ENCODE measurements at regions not wholly inside any gene's neighbourhood (a gene's known extent, or its start where the extent isn't known, plus 50 kb on each side); places are given as distances from the start of the nearest gene placed in this dataset.

DNA sequence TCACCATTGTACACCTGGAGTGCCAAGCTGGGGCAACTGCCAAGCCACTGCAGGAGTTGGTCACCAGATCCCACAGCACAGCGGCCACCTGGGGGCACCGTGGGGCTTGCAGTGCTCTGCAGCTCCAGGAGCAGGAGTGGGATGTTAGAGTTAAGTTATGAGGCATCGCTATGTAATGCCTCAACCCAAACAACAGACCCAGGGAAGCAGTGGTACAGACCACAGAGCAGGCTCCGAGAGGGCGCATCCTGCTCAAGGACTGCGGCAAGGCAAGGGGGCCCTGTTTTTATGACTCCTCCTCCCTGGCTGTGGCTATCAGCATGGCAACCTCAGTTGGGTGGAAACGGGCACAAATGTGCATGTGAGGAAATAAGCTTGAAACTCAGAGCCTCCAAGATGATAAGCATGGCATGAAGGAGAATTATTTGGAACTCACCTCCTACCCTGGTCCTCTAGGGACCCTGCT is 63.1 kb downstream of the ARL6IP4 start:
- Histone ChIP-seq H3K4me3 (no peak overlapping the region), H3K27me3 (no peaks in the 10 kb centered on the region), H3K36me3 (peaks cover 0 to 4% (median 0%) of the 10 kb centered on the region in 11 experiments; a peak in 1 of 22 replicates), H3K4me1 (peaks cover 8 to 63% (median 54%) of the 10 kb centered on the region in 10 experiments), H3K27ac (peak overlapping the region in 9 of 11 experiments; percentile 30 to 49 (median 45); a peak in 13 of 22 replicates), H3K4me2 (peak overlapping the region; percentile 21 to 85 (median 70); a peak in 21 of 22 replicates), H4K20me1 (peaks cover 0 to 51% (median 0%) of the 10 kb centered on the region in 11 experiments; a peak in 3 of 22 replicates), H3K9me3 (replicated peaks in 1 of 11) (no peaks in the 10 kb centered on the region), H3K9ac (peak overlapping the region in 7 of 11 experiments; percentile 5 to 53 (median 12); a peak in 8 of 22 replicates)
- no peak for TF ChIP-seq Cebpa-rat (IDR thresholded peaks at IDR 0.05)

DNA sequence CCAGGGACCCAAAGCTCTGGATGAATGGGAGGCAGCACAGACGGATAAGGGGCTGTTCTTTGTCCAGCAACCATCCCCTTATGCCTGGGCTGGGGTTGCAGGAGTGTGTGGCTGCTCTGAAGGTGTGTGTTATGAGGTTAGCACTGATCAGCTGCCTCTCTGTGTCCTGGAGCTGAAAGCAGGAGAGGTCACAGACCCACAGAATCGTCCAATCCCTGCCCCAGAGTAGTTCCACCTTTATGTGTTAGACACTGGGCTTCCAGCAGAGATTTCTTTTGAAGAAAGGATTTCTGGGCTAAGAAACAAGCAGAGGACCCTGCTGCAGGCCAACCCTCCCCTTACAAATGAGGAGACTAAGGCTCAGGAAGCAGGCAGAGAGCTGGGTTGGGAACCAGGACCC is 62.4 kb downstream of the ARL6IP4 start:
- no peaks in the 10 kb centered on the region for H3K27me3 ChIP-seq
- peaks cover 0 to 5% (median 0%) of the 10 kb centered on the region in 11 experiments; a peak in 1 of 22 replicates for H3K36me3 ChIP-seq
- H4K20me1 ChIP-seq: peaks cover 0 to 51% (median 0%) of the 10 kb centered on the region in 11 experiments; a peak in 3 of 22 replicates
- peaks cover 8 to 63% (median 53%) of the 10 kb centered on the region in 10 experiments for H3K4me1 ChIP-seq
- no peaks in the 10 kb centered on the region for H3K9me3 ChIP-seq (replicated peaks in 1 of 11)
- peak overlapping the region in 3 of 11 experiments; percentile 9 to 21 (median 15); a peak in 2 of 22 replicates for H3K9ac ChIP-seq
- peak overlapping the region in 5 of 11 experiments; percentile 2 to 48 (median 23); a peak in 5 of 22 replicates for H3K27ac ChIP-seq
- H3K4me3 ChIP-seq: no peak overlapping the region
- peak overlapping the region in 9 of 11 experiments; percentile 49 to 85 (median 74); a peak in 16 of 22 replicates for H3K4me2 ChIP-seq
- no peak for TF ChIP-seq Cebpa-rat (IDR thresholded peaks at IDR 0.05)

DNA sequence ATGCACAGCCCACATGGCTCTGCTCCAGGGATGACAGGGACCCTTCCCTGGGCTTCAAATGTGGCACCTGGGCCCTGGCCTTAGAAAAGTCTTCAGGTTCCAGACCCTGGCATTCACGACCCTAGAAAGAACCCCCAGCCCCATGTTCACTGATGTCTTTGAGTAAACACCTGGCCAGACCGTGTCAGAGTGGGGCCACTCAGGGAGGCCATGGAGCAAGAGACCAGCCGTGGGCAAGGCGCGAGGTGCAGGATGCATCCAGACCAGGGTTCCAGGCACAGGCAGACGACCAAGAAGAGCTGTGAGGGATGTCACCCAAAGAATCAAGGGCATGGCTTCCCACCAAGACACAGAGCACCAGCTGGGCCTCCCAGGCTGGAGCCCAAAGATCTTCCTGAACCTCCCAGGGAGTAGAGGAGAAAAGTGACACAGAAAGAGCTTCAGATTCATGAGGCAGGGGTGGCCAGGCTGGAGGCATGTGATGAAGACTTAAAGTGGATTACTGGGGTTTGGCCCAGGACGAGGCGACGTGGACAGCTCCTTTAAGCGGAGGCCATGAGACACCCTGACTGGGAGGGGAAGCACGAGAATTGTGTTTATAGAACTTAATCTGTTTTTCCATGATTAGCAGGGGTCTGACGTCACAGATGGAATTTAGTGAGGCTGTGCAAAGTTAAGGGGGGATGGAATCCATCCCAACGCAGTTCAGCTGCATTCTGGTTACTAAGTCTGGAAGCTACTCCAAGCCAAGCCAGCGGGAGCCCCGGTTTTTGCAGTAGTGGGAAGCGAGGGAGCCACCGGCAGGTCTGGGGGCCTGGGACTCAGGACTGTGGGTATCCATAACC is 61.6 kb downstream of the ARL6IP4 start:
- no peak overlapping the region for H3K4me3 ChIP-seq
- peak overlapping the region in 2 of 11 experiments; percentile 26 to 52; a peak in 3 of 22 replicates for H3K9ac ChIP-seq
- H3K36me3 ChIP-seq: peaks cover 0 to 5% (median 0%) of the 10 kb centered on the region in 11 experiments; a peak in 1 of 22 replicates
- peaks cover 8 to 63% (median 52%) of the 10 kb centered on the region in 10 experiments for H3K4me1 ChIP-seq
- peaks cover 0 to 51% (median 0%) of the 10 kb centered on the region in 11 experiments; a peak in 3 of 22 replicates for H4K20me1 ChIP-seq
- peak overlapping the region in 5 of 11 experiments; percentile 1 to 48 (median 25); a peak in 2 of 22 replicates for H3K27ac ChIP-seq
- no peaks in the 10 kb centered on the region for H3K9me3 ChIP-seq (replicated peaks in 1 of 11)
- peak overlapping the region in 7 of 11 experiments; percentile 30 to 85 (median 69); a peak in 9 of 22 replicates for H3K4me2 ChIP-seq
- no peak for TF ChIP-seq Cebpa-rat (IDR thresholded peaks at IDR 0.05)
- no peaks in the 10 kb centered on the region for H3K27me3 ChIP-seq

DNA sequence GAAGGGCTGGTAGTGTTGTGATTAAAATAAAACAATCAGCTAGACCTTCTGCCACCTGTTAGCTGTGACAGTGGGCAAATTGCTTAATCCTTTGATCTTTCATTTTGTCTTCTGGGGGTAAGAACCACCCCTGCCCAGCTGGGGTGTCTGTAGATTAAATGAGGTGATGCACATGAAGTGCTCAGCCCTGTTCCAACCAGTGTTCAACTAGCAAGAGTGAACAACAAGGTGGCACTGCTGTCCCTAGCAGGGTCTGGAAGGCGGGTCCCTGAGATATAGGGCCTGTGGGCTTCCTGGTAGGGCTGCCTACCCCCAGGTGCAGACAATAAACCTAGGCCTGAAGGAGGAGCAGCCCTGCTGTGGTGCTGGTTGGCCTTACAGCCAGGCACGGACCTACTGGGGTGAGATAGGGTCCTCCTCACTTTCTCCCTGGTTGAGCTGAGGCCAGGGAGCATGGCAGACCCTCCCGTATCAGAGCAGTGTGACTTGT is 60.6 kb downstream of the ARL6IP4 start:
- Histone ChIP-seq H3K9me3 (replicated peaks in 1 of 11) (no peaks in the 10 kb centered on the region), H3K4me3 (no peak overlapping the region), H3K27ac (peak overlapping the region in 3 of 11 experiments; percentile 1 to 45 (median 25); a peak in 3 of 22 replicates), H4K20me1 (peaks cover 0 to 51% (median 0%) of the 10 kb centered on the region in 11 experiments; a peak in 3 of 22 replicates), H3K4me2 (peak overlapping the region in 7 of 11 experiments; percentile 14 to 64 (median 39); a peak in 11 of 22 replicates), H3K4me1 (peaks cover 8 to 69% (median 52%) of the 10 kb centered on the region in 10 experiments), H3K9ac (peak overlapping the region in 6 of 11 experiments; percentile 4 to 53 (median 28); a peak in 7 of 22 replicates), H3K36me3 (peaks cover 0 to 5% (median 0%) of the 10 kb centered on the region in 11 experiments; a peak in 1 of 22 replicates), H3K27me3 (no peaks in the 10 kb centered on the region)
- TF ChIP-seq Cebpa-rat (IDR thresholded peaks at IDR 0.05): no peak

DNA sequence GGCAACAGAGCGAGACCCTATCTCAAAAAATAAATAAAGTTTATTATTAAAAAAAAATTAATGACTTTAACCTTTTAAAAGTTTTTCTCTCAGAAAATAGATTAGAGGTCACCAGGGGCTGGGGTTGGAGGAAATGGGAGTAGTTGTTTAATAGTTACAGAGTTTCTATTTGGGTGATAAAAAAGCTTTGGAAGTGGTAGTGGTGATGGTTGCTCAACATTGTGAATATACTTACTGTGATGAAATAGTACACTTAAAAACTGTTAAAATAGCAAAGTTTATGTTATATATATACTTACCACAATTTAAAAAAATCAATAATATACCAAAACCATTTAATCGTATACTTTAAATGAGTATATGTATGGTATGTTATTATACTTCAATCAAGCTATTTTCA is 59.6 kb downstream of the ARL6IP4 start:
- H3K4me1 ChIP-seq: peaks cover 8 to 69% (median 56%) of the 10 kb centered on the region in 10 experiments
- no peak overlapping the region for H3K9ac ChIP-seq
- peaks cover 0 to 5% (median 0%) of the 10 kb centered on the region in 11 experiments; a peak in 1 of 22 replicates for H3K36me3 ChIP-seq
- no peak overlapping the region for H3K4me3 ChIP-seq
- no peaks in the 10 kb centered on the region for H3K27me3 ChIP-seq
- H3K4me2 ChIP-seq: peak overlapping the region in 1 of 11 experiments; percentile 18; a peak in 1 of 22 replicates
- no peaks in the 10 kb centered on the region for H3K9me3 ChIP-seq (replicated peaks in 1 of 11)
- no peak for TF ChIP-seq Cebpa-rat (IDR thresholded peaks at IDR 0.05)
- H4K20me1 ChIP-seq: peaks cover 0 to 42% (median 0%) of the 10 kb centered on the region in 11 experiments; a peak in 3 of 22 replicates
- H3K27ac ChIP-seq: no peak overlapping the region

DNA sequence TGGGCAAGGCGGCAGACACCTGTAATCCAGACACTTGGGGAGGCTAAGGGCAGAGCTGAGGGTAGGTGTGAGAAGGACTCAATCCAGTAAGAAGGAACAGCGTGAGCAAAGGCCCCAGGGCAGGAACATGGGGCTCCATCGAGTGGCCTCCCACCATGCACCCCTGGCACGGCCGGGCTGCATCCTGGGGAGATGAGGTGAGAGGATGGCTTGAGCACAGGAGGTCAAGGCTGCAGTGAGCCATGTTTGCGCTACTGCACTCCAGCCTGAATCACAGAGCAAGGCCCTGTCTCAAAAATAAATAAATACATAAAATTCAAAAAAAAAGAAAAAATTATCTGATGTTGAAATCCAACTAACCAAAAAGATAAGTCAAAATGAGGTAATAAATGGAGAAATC is 58.5 kb downstream of the ARL6IP4 start:
- Histone ChIP-seq H3K36me3 (peaks cover 0 to 5% (median 0%) of the 10 kb centered on the region in 11 experiments; a peak in 1 of 22 replicates), H3K4me3 (no peak overlapping the region), H3K4me2 (no peak overlapping the region), H3K27ac (no peak overlapping the region; a peak in 2 of 22 replicates), H4K20me1 (peaks cover 0 to 31% (median 0%) of the 10 kb centered on the region in 11 experiments; a peak in 3 of 22 replicates), H3K9ac (no peak overlapping the region), H3K27me3 (no peaks in the 10 kb centered on the region), H3K4me1 (peaks cover 15 to 69% (median 56%) of the 10 kb centered on the region in 10 experiments), H3K9me3 (replicated peaks in 1 of 11) (no peaks in the 10 kb centered on the region)
- TF ChIP-seq Cebpa-rat (IDR thresholded peaks at IDR 0.05): no peak

DNA sequence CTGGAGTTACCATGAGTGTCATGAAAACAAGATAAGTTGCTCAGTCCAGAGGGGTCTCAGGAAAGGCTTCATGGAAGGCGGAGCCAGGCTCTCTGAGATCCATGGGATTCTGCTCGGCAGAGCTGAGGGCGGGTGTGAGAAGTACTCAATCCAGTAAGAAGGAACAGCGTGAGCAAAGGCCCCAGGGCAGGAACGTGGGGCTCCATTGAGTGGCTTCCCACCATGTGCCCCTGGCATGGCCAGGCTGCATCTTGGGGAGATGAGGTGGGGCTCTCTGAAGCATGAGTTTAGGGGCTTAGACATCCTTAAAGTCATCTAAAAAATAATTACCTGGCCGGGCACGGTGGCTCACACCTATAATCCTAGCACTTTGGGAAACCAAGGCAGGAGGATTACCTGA is 58.0 kb downstream of the ARL6IP4 start:
- no peak overlapping the region for H3K4me3 ChIP-seq
- no peak overlapping the region for H3K9ac ChIP-seq

DNA sequence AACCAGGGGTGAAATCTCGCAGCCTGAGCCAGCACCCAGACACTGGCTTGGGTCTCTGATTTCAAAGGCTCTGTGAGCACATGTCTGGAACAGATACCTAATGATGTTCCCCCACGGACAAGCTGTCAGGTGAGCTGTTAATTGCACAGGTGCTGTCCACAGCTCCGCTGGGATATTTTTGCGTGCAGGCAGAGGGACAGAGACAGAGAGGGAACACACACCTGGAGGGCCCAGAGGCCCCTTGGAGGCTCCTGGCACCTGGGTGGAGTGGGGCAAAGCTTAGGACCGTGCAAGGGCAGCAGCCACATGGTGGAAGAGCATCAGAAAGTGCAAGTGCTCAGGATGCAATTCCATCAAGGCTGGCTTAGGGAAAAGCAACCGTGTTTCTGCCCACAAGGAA is 57.3 kb downstream of the ARL6IP4 start:
- Histone ChIP-seq H4K20me1 (peaks cover 0 to 19% (median 0%) of the 10 kb centered on the region in 11 experiments; a peak in 3 of 22 replicates), H3K4me2 (no peak overlapping the region), H3K9me3 (replicated peaks in 1 of 11) (no peaks in the 10 kb centered on the region), H3K27me3 (no peaks in the 10 kb centered on the region), H3K36me3 (peaks cover 0 to 10% (median 0%) of the 10 kb centered on the region in 11 experiments; a peak in 3 of 22 replicates), H3K27ac (no peak overlapping the region), H3K9ac (no peak overlapping the region), H3K4me1 (peaks cover 22 to 69% (median 56%) of the 10 kb centered on the region in 10 experiments), H3K4me3 (no peak overlapping the region)
- no peak for TF ChIP-seq Cebpa-rat (IDR thresholded peaks at IDR 0.05)

More for the DNA sequence above, 58.0 kb downstream of the ARL6IP4 start:
- Histone ChIP-seq H3K9me3 (replicated peaks in 1 of 11) (no peaks in the 10 kb centered on the region), H4K20me1 (peaks cover 0 to 26% (median 0%) of the 10 kb centered on the region in 11 experiments; a peak in 3 of 22 replicates), H3K27ac (no peak overlapping the region; a peak in 1 of 22 replicates), H3K4me1 (peaks cover 16 to 69% (median 56%) of the 10 kb centered on the region in 10 experiments), H3K36me3 (peaks cover 0 to 5% (median 0%) of the 10 kb centered on the region in 11 experiments; a peak in 2 of 22 replicates), H3K4me2 (no peak overlapping the region), H3K27me3 (no peaks in the 10 kb centered on the region)
- TF ChIP-seq Cebpa-rat (IDR thresholded peaks at IDR 0.05): no peak

Measured in BLaER1 treated with 17β-estradiol and CSF1 and Interleukin-3, amounts not matched to agents 10 nM and 100 nM (cell line).